ENCODE measurements at regions not wholly inside any gene's neighbourhood (a gene's known extent, or its start where the extent isn't known, plus 50 kb on each side); places are given as distances from the start of the nearest gene placed in this dataset.

DNA sequence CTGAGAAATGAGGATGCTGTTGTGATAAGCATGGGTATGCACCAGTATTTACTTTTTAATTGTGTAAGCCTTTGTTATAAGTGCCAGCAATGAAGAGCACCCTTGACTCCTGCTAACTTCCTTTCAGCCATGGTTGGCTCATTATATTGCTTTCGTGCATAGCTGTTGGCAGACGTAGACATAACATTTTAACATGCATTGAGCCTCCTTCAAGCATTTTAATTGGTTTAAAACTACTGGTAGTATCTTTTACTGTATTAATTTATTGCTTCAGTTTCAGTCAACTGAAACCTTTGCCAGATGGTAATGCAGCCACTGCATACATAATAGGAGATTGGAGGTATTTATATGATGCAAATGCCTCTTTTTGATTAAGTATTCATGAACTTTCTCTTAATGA, 1285.4 kb downstream of the PCDH18 start:
- Histone ChIP-seq H4K20me1 (ENCODE audit: insufficient read depth, low read length) (no peaks in the 10 kb centered on the region), H2BK120ac (ENCODE audit: low read depth, low read length) (no peak overlapping the region), H2BK20ac (ENCODE audit: low read depth, low read length) (no peak overlapping the region), H4K91ac (ENCODE audit: insufficient read depth, low read depth, low read length) (no peak overlapping the region), H3K9me3 (ENCODE audit: control insufficient read depth, insufficient read depth, low read length) (no peaks in the 10 kb centered on the region), H3K14ac (replicated peaks; ENCODE audit: low read depth, low read length) (no peak overlapping the region), H3K27me3 (ENCODE audit: control insufficient read depth, insufficient read depth, low read length) (no peaks in the 10 kb centered on the region), H3K4me3 (ENCODE audit: insufficient read depth, low read depth, low read length) (no peak overlapping the region), H3K36me3 (ENCODE audit: control insufficient read depth, insufficient read depth, low read length) (no peaks in the 10 kb centered on the region), H2AK9ac (replicated peaks; ENCODE audit: low read depth, low read length, poor library complexity) (no peak overlapping the region), H3K4ac (ENCODE audit: low read depth, low read length) (no peak overlapping the region), H2AK5ac (ENCODE audit: low read depth, low read length) (no peak overlapping the region), H2AFZ (replicated peaks; ENCODE audit: low read length, poor library complexity) (no peak overlapping the region), H4K5ac (ENCODE audit: low read depth, low read length) (no peak overlapping the region), H3K9ac (ENCODE audit: low read depth, low read length) (no peak overlapping the region), H3K23ac (ENCODE audit: low read depth, low read length) (no peak overlapping the region), H3K27ac (ENCODE audit: insufficient read depth, low read length) (no peak overlapping the region), H3K4me1 (ENCODE audit: control insufficient read depth, insufficient read depth, low read length) (no peaks in the 10 kb centered on the region), H3K4me2 (ENCODE audit: low read depth, low read length) (no peak overlapping the region), H3K56ac (ENCODE audit: extremely low read depth, insufficient read depth, low read length) (no peak overlapping the region), H3K9me1 (ENCODE audit: insufficient read depth, low read length) (no peaks in the 10 kb centered on the region), H3K79me1 (ENCODE audit: low read depth in 1 of 2, low read length in 2 of 2) (no peaks in the 10 kb centered on the region), H4K8ac (ENCODE audit: low read depth in 2 of 2, low read length in 2 of 2) (no peak overlapping the region), H2BK15ac (ENCODE audit: low read depth, low read length) (no peak overlapping the region), H3K18ac (ENCODE audit: low read depth, low read length) (no peak overlapping the region), H2BK5ac (ENCODE audit: low read depth, low read length, poor library complexity, severe bottlenecking) (no peak overlapping the region)
- no peak for DNase-seq
- intact Hi-C loops (cut with micrococcal nuclease) = no loop called here
- ChIA-PET POLR2A (ENCODE audit: unreplicated experiment) (no interaction called here), CTCF (no interaction called here)
- no CpG with 5 or more reads among the region's 2 CpGs for whole genome bisulfite sequencing, 2 experiments (ENCODE audit: extremely low coverage in 2 of 2, insufficient read length in 1 of 2)
- TF ChIP-seq MAZ (IDR thresholded peaks at IDR 0.05; ENCODE audit: borderline replicate concordance, low read depth, low read length) (no peak), BHLHE40 (IDR thresholded peaks at IDR 0.05; ENCODE audit: low read depth, low read length) (no peak), SMC3 (IDR thresholded peaks at IDR 0.05; ENCODE audit: low read depth, low read length) (no peak), RFX5 (IDR thresholded peaks at IDR 0.05; ENCODE audit: low read depth, low read length) (no peak), MAFK (IDR thresholded peaks at IDR 0.05; ENCODE audit: low read depth, low read length) (no peak)
- TF ChIP-seq, protein P1, sequence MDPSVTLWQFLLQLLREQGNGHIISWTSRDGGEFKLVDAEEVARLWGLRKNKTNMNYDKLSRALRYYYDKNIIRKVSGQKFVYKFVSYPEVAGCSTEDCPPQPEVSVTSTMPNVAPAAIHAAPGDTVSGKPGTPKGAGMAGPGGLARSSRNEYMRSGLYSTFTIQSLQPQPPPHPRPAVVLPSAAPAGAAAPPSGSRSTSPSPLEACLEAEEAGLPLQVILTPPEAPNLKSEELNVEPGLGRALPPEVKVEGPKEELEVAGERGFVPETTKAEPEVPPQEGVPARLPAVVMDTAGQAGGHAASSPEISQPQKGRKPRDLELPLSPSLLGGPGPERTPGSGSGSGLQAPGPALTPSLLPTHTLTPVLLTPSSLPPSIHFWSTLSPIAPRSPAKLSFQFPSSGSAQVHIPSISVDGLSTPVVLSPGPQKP (IDR thresholded peaks at IDR 0.05; ENCODE audit: borderline replicate concordance, low read depth, low read length) = no peak
- BruUV-seq (replicated peaks) = no TSS peak
- ATAC-seq (ENCODE audit: low read depth) = no peak
- in situ Hi-C loops (cut with MboI; ENCODE audit: low sequenced_read_pairs) = no loop called here
- dilution Hi-C loops (cut with HindIII; ENCODE audit: low sequenced_read_pairs, unreplicated experiment) = no loop called here

Data from IMR-90 (cell line).